ENCODE measurements at regions not wholly inside any gene's neighbourhood (a gene's known extent, or its start where the extent isn't known, plus 50 kb on each side); places are given as distances from the start of the nearest gene placed in this dataset.

GRCh38 chr1:222331340-222331739 lies 216.6 kb downstream of the HHIPL2 start:
- TF ChIP-seq BHLHE40 (IDR thresholded peaks at IDR 0.05; ENCODE audit: borderline replicate concordance) (no peak), SP1 (IDR thresholded peaks at IDR 0.05) (no peak), ZNF384 (IDR thresholded peaks at IDR 0.05) (no peak), SUZ12 (IDR thresholded peaks at IDR 0.05) (no peak), NFRKB (IDR thresholded peaks at IDR 0.05) (no peak), CTBP1 (IDR thresholded peaks at IDR 0.05; ENCODE audit: borderline replicate concordance) (no peak), TARDBP (IDR thresholded peaks at IDR 0.05) (no peak), ARNT (IDR thresholded peaks at IDR 0.05) (no peak), FOXA1 (IDR thresholded peaks at IDR 0.05) (no peak), FOXK2 (IDR thresholded peaks at IDR 0.05) (no peak), L3MBTL2 (conservative IDR thresholded peaks at IDR 0.05) (no peak)
